Left kidney (tissue), 1 donor: ENCODE measurements at regions not wholly inside any gene's neighbourhood (a gene's known extent, or its start where the extent isn't known, plus 50 kb on each side); places are given as distances from the start of the nearest gene placed in this dataset.

Experiments
- DNase-seq: peaks from one replicate; pipeline ENCODE4 v3.0.0-alpha.2; 2013

- no peak for DNase-seq
These were observed 213.2 kb upstream of the DCBLD2 start for GRCh38 chr3:99114565-99115291.

DNA sequence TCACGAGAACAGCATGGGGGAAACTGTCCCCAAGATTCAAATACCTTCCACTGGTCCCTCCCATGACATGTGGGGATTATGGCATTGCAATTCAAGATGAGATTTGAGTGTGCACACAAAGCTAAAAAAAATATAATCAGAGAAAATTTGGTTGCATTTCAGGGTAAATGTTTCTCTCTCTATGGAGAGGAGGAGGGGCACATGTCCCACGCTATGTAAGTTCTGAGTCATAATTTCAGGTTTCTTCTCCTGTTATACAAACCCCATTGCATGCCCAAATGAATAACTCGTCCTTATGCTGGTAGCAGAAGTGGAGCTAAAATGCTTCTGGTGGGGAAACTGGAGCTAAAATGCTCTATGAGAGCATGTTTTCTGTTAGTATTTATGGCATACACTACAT, 209.7 kb upstream of the DCBLD2 start:
- DNase-seq, result no peak

DNA sequence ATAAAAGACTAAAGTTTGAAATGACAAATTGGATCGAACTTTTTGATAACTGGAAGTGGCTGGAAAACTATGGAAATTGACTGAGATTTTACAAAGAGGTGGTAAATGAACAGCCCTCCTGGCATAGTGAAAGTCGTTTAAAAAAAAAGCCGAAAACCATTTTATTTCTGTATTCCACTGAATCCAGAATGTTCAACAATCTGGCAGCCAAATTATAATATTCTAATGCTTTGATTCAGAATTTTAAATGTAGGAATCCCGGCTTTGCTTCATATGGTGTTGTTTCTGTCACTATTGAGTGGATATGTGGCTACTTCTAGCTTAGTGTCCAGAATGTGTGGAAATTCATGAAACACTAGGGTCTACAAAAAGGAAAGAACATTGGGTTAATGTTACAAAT, 208.9 kb upstream of the DCBLD2 start:
- no peak for DNase-seq

DNA sequence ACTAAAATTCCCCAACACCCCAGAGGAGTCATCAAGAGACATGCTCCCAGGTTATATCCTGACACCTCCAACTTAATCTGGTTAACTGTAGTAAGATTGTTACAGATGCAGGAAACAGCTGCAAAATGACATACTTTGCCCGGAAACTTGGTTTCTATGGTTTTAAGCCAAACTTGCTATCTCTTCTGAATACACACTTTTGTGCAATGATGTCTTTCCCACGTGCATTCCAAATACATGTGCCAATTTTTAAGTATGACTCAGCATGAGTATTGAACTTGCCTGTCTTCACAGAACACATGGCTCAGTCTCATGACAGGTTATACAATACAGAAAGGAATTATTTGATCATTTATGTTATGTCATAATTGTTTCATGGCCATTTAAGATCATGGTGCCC, 207.0 kb upstream of the DCBLD2 start:
- DNase-seq, result peak; percentile 0

DNA sequence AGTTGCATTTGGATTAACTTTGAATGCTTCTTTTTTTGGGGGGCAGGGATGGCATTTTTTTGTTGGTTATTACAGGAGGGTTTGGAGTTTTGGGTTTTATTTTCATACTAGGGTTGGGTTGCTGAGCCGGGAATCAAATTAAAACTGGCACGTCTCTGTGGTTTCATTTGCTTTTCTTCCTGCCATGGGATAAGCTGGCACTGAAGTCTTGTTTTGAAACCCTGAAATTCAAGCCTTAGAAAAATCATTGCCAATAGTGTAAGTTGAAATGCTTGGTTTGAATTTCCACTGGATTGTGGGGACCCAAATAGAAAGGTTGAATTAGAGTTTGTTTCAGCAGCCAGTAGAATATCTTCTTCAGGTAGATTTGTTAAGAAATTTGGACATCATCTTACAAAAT, 193.1 kb upstream of the DCBLD2 start:
- no peak for DNase-seq

DNA sequence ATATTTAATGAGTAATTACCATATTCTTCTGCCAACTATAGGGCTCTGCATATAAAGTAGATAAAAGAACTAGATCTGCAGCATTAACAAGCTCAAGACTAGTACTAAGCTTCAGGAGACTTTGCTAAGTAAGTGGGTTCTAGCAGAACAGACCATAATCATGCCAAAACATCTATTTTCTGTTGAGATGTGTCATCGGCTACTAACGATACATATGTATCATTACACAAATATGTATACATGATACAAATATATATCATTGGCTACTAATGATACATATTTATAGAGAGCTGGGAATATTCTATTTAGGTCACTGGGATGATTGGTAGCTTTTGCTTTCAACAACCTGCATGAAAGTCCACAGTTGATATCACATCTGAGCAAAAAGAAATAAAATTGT, 185.8 kb upstream of the DCBLD2 start:
- no peak for DNase-seq

DNA sequence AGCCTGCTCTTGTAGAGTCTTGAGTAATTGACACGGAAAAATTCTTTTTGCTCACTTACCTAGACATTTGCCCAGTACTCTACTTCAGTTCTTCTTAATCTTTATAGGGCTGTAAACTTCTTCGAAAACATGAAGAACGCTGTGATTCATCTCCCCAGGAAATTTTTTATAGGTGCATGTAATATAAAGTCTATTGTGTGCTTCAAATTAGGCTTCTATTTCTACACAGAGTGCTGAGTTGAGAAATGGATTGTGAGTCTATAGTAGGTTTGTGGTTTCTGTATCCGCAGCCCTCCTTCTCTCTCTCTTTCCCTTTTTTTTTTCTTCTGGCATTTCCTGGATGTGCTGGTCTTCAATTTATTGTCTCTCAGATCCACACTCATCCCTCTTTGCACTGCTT, 183.3 kb upstream of the DCBLD2 start:
- no peak for DNase-seq

- DNase-seq, result no peak
These were observed 182.7 kb upstream of the DCBLD2 start for GRCh38 chr3:99084156-99084555.

GRCh38 chr3:99071096-99071495, 169.6 kb upstream of the DCBLD2 start:
- no peak for DNase-seq

DNA sequence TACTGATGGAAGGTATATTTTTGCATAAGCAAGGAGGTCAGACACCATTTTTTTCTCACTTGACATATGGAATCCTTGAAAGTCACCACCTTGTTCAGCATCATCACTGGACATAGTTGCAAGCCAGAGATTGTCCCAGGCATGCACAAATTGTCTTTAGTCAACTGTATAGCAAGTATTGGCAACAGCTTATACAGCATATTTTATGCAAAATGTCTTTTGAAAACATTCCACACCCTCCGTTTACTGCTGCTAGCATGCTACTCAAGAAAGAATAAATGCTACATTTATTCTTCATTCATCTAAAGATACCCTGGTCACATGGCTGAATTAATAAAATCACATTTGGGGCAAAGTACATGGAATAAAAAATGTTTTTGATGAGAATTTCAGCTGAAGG, 168.5 kb upstream of the DCBLD2 start:
- no peak for DNase-seq

DNA sequence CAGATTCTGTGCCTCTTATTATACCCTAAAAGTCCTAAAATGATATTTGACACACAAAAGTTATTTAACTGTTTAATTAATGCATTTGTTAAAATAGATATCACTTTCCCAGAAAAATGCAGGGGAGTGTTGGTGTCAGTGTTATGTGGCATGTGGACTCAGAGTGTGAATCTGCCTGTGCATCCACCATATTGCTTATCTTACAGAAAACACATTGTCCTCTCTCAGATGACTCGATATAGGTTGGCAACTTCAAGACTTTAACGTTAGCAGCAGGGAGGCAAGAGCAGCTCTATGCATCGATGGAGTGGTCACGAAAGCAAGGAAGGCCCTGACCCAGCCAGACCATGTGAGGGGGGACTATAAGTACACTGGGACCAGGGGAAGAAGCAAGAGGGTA, 165.4 kb upstream of the DCBLD2 start:
- no peak for DNase-seq

- DNase-seq, result no peak
These were observed 147.7 kb upstream of the DCBLD2 start for GRCh38 chr3:99049164-99049563.

GRCh38 chr3:99041747-99042146, 140.3 kb upstream of the DCBLD2 start:
- DNase-seq, result no peak

GRCh38 chr3:99031778-99032177, 130.3 kb upstream of the DCBLD2 start:
- DNase-seq, result no peak

DNA sequence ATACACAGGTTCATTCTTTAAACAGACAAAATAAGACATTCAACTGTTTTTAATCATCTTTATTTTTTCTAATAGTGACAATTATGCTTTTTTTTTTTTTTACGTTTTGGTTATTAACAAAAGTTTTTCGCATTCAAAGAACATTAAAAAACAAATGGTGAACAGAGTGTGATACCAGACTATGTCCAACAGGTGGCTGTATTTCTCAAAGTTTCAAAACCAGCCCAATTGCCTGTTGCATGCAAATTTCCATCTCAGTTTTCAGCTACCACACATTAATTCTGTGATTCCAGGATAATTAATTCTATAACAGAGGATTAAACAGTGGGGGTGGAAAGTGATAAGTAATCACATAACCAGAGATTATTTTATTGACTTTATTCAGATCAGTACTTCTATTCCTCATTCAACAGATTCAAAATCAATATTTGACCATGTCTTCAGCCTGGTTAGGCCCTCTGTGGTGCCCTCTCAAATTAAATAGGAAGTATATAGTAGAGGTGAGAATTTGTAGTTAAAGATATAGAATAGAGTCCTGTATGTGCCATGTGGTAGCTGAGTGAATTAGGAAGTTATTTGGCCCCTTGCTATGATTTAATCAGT, 122.2 kb upstream of the DCBLD2 start:
- peak; percentile 42 for DNase-seq

DNA sequence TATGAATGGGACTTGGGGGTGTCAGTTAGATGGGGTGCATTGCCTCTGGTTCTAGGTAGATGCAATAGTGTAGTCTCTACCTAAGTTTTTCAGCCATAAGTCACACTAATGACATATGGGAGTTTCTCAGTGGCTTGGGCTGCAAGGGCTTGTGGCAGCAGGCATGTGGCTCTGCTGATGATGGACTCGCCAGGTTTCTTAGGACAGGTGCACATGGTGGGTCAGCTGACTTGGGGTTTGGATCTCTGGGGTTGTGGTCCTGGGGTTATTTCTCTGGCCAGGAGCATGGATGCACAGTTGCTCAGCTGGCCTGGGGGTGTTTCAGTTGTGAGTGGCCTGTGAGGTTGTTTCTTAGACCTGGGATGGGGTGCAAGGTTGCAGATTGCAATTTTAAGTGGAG, 120.0 kb upstream of the DCBLD2 start:
- DNase-seq, result no peak

GRCh38 chr3:99016452-99016851, 115.0 kb upstream of the DCBLD2 start:
- no peak for DNase-seq

DNA sequence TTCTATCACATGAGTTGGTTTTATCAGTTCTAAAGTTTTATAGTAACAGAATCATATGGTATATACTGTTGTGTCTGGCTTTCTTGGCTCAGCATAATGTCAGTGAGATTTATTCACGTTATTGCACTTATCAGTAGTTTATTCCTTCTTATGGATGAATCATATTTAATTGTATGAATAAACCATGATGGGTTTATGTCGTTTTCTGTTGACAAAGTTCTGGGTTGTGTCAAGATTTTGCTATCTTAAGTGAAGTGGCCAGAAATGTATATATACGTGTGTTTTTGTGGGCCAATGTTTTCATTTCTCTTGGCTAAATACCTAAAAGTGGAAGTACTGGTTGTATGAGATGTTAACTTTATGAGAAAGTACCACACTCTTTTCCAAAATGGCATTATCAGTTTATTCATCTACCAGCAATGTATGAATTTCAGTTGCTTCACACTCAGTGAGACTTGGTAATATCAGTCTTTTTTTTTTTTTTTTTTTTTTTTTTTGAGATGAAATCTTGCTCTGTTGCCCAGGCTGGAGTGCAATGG, 112.4 kb upstream of the DCBLD2 start:
- no peak for DNase-seq

DNA sequence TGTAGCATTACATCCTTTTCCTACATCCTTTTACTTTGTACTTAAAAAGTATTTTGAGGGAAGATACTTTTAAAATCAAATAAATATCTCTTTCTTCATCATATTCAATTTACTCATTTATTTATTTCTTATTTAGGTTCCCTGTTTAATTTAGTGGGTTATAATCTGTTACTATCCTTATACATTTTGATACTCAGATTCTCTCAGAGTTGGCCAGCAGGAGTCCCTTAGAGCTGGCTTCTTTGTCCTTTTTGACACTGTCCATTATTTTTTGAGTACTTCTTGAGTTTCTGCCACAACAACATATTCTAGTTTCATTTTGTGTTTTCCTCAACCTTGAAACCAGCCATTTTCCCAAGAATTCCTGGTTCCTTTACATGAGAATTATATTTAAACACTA, 111.6 kb upstream of the DCBLD2 start:
- DNase-seq, result no peak

GRCh38 chr3:99012051-99012450, 110.6 kb upstream of the DCBLD2 start:
- DNase-seq, result peak; percentile 40

DNA sequence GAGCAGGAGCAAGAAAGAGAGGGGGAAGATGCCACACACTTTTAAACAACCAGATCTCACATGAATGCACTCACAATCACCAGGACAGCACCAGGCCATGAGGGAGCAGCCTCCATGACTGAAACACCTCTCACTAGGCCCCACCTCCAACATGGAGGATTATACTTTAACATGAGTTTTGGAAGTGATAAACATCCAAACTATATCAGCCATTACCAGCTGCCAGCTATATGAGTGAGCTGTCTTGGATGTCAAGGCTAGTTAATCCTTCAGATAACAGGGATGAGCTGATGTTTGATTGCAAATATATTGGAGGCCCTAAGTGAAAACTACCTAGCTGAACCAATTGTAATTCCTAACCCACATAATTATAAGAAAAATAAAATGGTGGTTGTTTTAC, 108.4 kb upstream of the DCBLD2 start:
- no peak for DNase-seq

DNA sequence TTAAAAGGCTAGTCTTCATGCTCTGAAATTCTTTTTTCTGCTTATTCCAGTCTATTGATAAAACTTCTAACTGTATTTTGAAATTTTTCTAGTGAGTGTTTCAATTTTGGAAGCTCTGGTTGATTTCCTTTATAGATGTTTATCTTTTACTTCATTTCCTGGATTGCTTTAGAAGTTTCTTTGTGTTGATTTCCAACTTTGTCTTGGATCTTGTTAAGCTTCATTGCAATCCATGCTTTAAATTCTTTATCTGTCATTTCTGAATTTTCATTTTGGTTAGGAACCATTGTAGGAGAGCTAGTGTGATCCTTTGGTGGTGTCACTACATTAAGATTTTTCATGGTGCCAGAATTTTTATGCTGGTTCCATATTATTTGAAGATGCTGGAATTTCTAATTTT, 105.2 kb upstream of the DCBLD2 start:
- DNase-seq, result no peak

DNA sequence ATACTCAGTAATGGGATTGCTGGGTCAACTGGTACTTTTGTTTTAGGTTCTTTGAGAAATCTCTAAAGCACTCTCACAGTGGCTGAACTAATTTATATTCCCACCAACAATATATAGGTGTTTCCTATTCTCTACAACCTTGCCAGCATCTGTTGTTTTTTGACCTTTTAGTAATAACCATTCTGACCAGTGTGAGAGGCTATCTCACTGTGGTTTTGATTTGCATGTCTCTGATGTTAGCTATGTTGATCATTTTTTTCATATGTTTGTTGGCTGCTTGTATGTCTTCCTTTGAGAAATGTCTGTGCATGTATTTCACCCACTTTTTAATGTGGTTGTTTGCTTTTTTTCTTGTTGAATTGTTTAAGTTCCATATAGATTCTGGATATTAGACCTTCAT, 98.2 kb upstream of the DCBLD2 start:
- DNase-seq, result no peak

GRCh38 chr3:98994128-98994762, 92.8 kb upstream of the DCBLD2 start:
- peak; percentile 35 for DNase-seq
